ENCODE measurements at regions not wholly inside any gene's neighbourhood (a gene's known extent, or its start where the extent isn't known, plus 50 kb on each side); places are given as distances from the start of the nearest gene placed in this dataset.

GRCh38 chr5:171534043-171534895, 114.8 kb downstream of the FGF18 start:
- TF ChIP-seq, protein P1, sequence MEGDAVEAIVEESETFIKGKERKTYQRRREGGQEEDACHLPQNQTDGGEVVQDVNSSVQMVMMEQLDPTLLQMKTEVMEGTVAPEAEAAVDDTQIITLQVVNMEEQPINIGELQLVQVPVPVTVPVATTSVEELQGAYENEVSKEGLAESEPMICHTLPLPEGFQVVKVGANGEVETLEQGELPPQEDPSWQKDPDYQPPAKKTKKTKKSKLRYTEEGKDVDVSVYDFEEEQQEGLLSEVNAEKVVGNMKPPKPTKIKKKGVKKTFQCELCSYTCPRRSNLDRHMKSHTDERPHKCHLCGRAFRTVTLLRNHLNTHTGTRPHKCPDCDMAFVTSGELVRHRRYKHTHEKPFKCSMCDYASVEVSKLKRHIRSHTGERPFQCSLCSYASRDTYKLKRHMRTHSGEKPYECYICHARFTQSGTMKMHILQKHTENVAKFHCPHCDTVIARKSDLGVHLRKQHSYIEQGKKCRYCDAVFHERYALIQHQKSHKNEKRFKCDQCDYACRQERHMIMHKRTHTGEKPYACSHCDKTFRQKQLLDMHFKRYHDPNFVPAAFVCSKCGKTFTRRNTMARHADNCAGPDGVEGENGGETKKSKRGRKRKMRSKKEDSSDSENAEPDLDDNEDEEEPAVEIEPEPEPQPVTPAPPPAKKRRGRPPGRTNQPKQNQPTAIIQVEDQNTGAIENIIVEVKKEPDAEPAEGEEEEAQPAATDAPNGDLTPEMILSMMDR (conservative IDR thresholded peaks at IDR 0.05 in 1 of 2, IDR thresholded peaks at IDR 0.05 in 1 of 2; ENCODE audit: low read depth in 1 of 2, low read length in 2 of 2) = no peak
- TF ChIP-seq EZH2 (IDR thresholded peaks at IDR 0.05; ENCODE audit: low read length, missing control alignments) = no peak

Data from fibroblast of lung (primary cell).